GM23338 (cell line): ENCODE measurements at regions not wholly inside any gene's neighbourhood (a gene's known extent, or its start where the extent isn't known, plus 50 kb on each side); places are given as distances from the start of the nearest gene placed in this dataset.

Experiments used
- CREB1 ChIP-seq: fragments of 250-450 bp; sonication (Bioruptor Pico); IDR thresholded peaks from 2 replicates; pipeline ENCODE4 v1.5.0; 2020; ENCODE audit warnings: low read depth, mild to moderate bottlenecking, moderate library complexity
- CTCF ChIP-seq, 2 experiments: fragments of 200-600 bp in 1 of 2; sonication (generic) in 1 of 2; conservative IDR thresholded peaks; 2 replicates each; pipeline versions ENCODE4 v1.5.1 to v1.6.1; 2016 to 2017; ENCODE audit warnings: antibody characterized with exemption in 2 of 2, low read depth in 2 of 2, mild to moderate bottlenecking in 2 of 2, moderate library complexity in 1 of 2
- ETS1 ChIP-seq: IDR thresholded peaks from 2 replicates; pipeline ENCODE4 v1.6.1; 2016; ENCODE audit warnings: antibody characterized with exemption
- EZH2 ChIP-seq: fragments of 200-600 bp; sonication (generic); IDR thresholded peaks from one replicate; pipeline ENCODE4 v1.8.0; 2017; ENCODE audit warnings: antibody characterized with exemption, mild to moderate bottlenecking, low read depth; ENCODE audit not compliant: unreplicated experiment
- EZH2phosphoT487 ChIP-seq: fragments of 200-600 bp; sonication (generic); IDR thresholded peaks from one replicate; pipeline ENCODE4 v1.8.1; 2018; ENCODE audit warnings: antibody characterized with exemption; ENCODE audit not compliant: unreplicated experiment
- JUNB ChIP-seq: IDR thresholded peaks from one replicate; pipeline ENCODE4 v1.6.1; 2016; ENCODE audit warnings: antibody characterized with exemption; ENCODE audit not compliant: unreplicated experiment
- NANOG ChIP-seq: IDR thresholded peaks from 2 replicates; pipeline ENCODE4 v1.6.1; 2016; ENCODE audit warnings: antibody characterized with exemption, borderline replicate concordance
- POLR2AphosphoS5 ChIP-seq: IDR thresholded peaks from 2 replicates; pipeline ENCODE4 v1.6.1; 2016; ENCODE audit warnings: antibody characterized with exemption, low read depth
- REST ChIP-seq: IDR thresholded peaks from one replicate; pipeline ENCODE4 v1.6.1; 2018; ENCODE audit warnings: antibody characterized with exemption; ENCODE audit not compliant: unreplicated experiment
- STAT1 ChIP-seq: IDR thresholded peaks from one replicate; pipeline ENCODE4 v1.6.1; 2016; ENCODE audit warnings: antibody characterized with exemption; ENCODE audit not compliant: unreplicated experiment

- TF ChIP-seq CTCF (conservative IDR thresholded peaks at IDR 0.05; ENCODE audit: low read depth in 2 of 2) = no peak
- no peak for TF ChIP-seq POLR2AphosphoS5
- TF ChIP-seq REST = no peak
- no peak for TF ChIP-seq STAT1
- no peak for TF ChIP-seq EZH2
- TF ChIP-seq CREB1 (CRISPR knock-in tag) = no peak
- TF ChIP-seq EZH2phosphoT487 = no peak
- TF ChIP-seq NANOG = no peak
- no peak for TF ChIP-seq JUNB
- no peak for TF ChIP-seq ETS1
Observed at GRCh38 chr5:167576126-167576525, 715.3 kb upstream of the WWC1 start.
